Ishikawa (cell line): ENCODE measurements at regions not wholly inside any gene's neighbourhood (a gene's known extent, or its start where the extent isn't known, plus 50 kb on each side); places are given as distances from the start of the nearest gene placed in this dataset.

Experiments used
- CEBPB ChIP-seq: IDR thresholded peaks from 2 replicates; pipeline ENCODE4 v1.6.1; 2012
- CREB1 ChIP-seq: IDR thresholded peaks from 2 replicates; pipeline ENCODE4 v1.6.1; 2012; ENCODE audit warnings: low read depth
- EGR1 ChIP-seq: IDR thresholded peaks from 2 replicates; pipeline ENCODE4 v1.6.1; 2012
- EP300 ChIP-seq: IDR thresholded peaks from 2 replicates; pipeline ENCODE4 v1.6.1; 2012; ENCODE audit warnings: borderline replicate concordance
- FOXM1 ChIP-seq: IDR thresholded peaks from 2 replicates; pipeline ENCODE4 v1.6.1; 2012; ENCODE audit warnings: low read depth, borderline replicate concordance
- MAX ChIP-seq: IDR thresholded peaks from 2 replicates; pipeline ENCODE4 v1.6.1; 2012
- NFIC ChIP-seq: IDR thresholded peaks from 2 replicates; pipeline ENCODE4 v1.6.1; 2012
- RAD21 ChIP-seq: IDR thresholded peaks from 2 replicates; pipeline ENCODE4 v1.6.1; 2012; ENCODE audit warnings: low read depth
- REST ChIP-seq: IDR thresholded peaks from 2 replicates; pipeline ENCODE4 v1.6.1; 2012; ENCODE audit warnings: low read depth, mild to moderate bottlenecking
- TAF1 ChIP-seq: IDR thresholded peaks from 2 replicates; pipeline ENCODE4 v1.6.1; 2012; ENCODE audit warnings: low read depth, mild to moderate bottlenecking
- TCF12 ChIP-seq: IDR thresholded peaks from 2 replicates; pipeline ENCODE4 v1.6.1; 2012; ENCODE audit warnings: low read depth
- TEAD4 ChIP-seq: IDR thresholded peaks from 2 replicates; pipeline ENCODE4 v1.6.1; 2012
- USF1 ChIP-seq: IDR thresholded peaks from 2 replicates; pipeline ENCODE4 v1.6.1; 2012
- YY1 ChIP-seq: IDR thresholded peaks from 2 replicates; pipeline ENCODE4 v1.6.1; 2012; ENCODE audit warnings: low read depth
- ZBTB7A ChIP-seq: IDR thresholded peaks from 2 replicates; pipeline ENCODE4 v1.6.1; 2012; ENCODE audit warnings: low read depth

GRCh38 chr9:135002336-135002735 is 84.6 kb upstream of the FCN1 start:
- TF ChIP-seq REST (no peak), YY1 (no peak), CREB1 (no peak), EGR1 (no peak), EP300 (no peak), NFIC (no peak), RAD21 (no peak), TCF12 (no peak), ZBTB7A (no peak), CEBPB (no peak), MAX (no peak), FOXM1 (no peak), USF1 (no peak), TAF1 (no peak), TEAD4 (no peak)

GRCh38 chr9:135002802-135003201 is 84.7 kb upstream of the OLFM1 start:
- TF ChIP-seq CEBPB = no peak
- TF ChIP-seq TEAD4 = no peak
- TF ChIP-seq TAF1 = no peak
- TF ChIP-seq RAD21 = no peak
- TF ChIP-seq NFIC = no peak
- TF ChIP-seq USF1 = no peak
- no peak for TF ChIP-seq MAX
- TF ChIP-seq ZBTB7A = no peak
- TF ChIP-seq EGR1 = no peak
- TF ChIP-seq YY1 = no peak
- no peak for TF ChIP-seq TCF12
- TF ChIP-seq CREB1 = no peak
- no peak for TF ChIP-seq REST
- TF ChIP-seq FOXM1 = no peak
- no peak for TF ChIP-seq EP300

- TF ChIP-seq TAF1 = no peak
- no peak for TF ChIP-seq EGR1
- TF ChIP-seq REST = no peak
- no peak for TF ChIP-seq ZBTB7A
- no peak for TF ChIP-seq EP300
- TF ChIP-seq NFIC = no peak
- no peak for TF ChIP-seq USF1
- TF ChIP-seq YY1 = no peak
Observed at GRCh38 chr9:135004772-135005171, 82.7 kb upstream of the OLFM1 start.

GRCh38 chr9:135006911-135007570 is 80.4 kb upstream of the OLFM1 start:
- TF ChIP-seq EP300 (no peak), YY1 (no peak), USF1 (no peak), MAX (no peak), NFIC (no peak), FOXM1 (no peak), CREB1 (no peak), TAF1 (no peak), EGR1 (no peak), REST (no peak), ZBTB7A (no peak), RAD21 (no peak), TCF12 (no peak), TEAD4 (no peak), CEBPB (no peak)
